Endothelial cell of umbilical vein (primary cell): ENCODE measurements at regions not wholly inside any gene's neighbourhood (a gene's known extent, or its start where the extent isn't known, plus 50 kb on each side); places are given as distances from the start of the nearest gene placed in this dataset.

ENCODE experiments used
- BruUV-seq: library from RNA; stranded (reverse); fragments of 400-500 nt; replicated peaks from 2 replicates; lab custom pipeline; 2021; lab: Mats Ljungman, UMichigan
- CTCF ChIA-PET: fragments of 300-600, 350-600 bp; sonication (Branson Sonifier 250); formaldehyde crosslinking; loops from one replicate; lab custom pipeline; 2021; ENCODE audit warnings: antibody characterized with exemption, inconsistent platforms; lab: Charles Lee
- POLR2A ChIA-PET: fragments of 300-600, 350-600 bp; sonication (Branson Sonifier 250); formaldehyde crosslinking; loops from one replicate; lab custom pipeline; 2021; ENCODE audit warnings: antibody characterized with exemption, inconsistent platforms; lab: Charles Lee
- DNase-seq: peaks from one replicate; pipeline ENCODE4 v3.0.0-alpha.2; 2011; ENCODE audit warnings: low read depth, low spot score
- FAIRE-seq: peaks from 2 replicates; lab custom pipeline; 2011; peaks lifted over from hg19 to GRCh38; lab: Jason Lieb, UNC
- H2AFZ ChIP-seq: 2 replicates; pipeline ENCODE4 v1.6.0; 2012; ENCODE audit warnings: low read depth, low read length, control low read depth, inconsistent platforms
- H3K27ac ChIP-seq: 2 replicates; pipeline ENCODE4 v1.5.1; 2011; ENCODE audit warnings: low read depth, mild to moderate bottlenecking, control low read depth, low read length, moderate library complexity; ENCODE audit not compliant: insufficient read depth
- H3K27me3 ChIP-seq, 2 experiments: 2 replicates each; pipeline versions ENCODE4 v1.6.0 to v1.6.1; 2011; ENCODE audit warnings: low read length in 2 of 2, mixed read lengths in 1 of 2; ENCODE audit not compliant: control insufficient read depth in 2 of 2, insufficient read depth in 2 of 2
- H3K36me3 ChIP-seq, 2 experiments: 2 replicates in 1 of 2; 3 replicates in 1 of 2; pipeline ENCODE4 v1.5.1; 2011; ENCODE audit warnings: low read length in 2 of 2, mild to moderate bottlenecking in 1 of 2, moderate library complexity in 1 of 2; ENCODE audit not compliant: control insufficient read depth in 2 of 2, insufficient read depth in 2 of 2; ENCODE audit errors: extremely low read depth in 1 of 2
- H3K4me1 ChIP-seq: 3 replicates; pipeline ENCODE4 v1.5.1; 2011; ENCODE audit warnings: mild to moderate bottlenecking, low read length; ENCODE audit not compliant: control insufficient read depth, insufficient read depth; ENCODE audit errors: extremely low read depth
- H3K4me2 ChIP-seq: 2 replicates; pipeline ENCODE4 v1.6.1; 2011; ENCODE audit warnings: low read length, control low read depth, mixed read lengths; ENCODE audit not compliant: insufficient read depth
- H3K4me3 ChIP-seq, 3 experiments: fragments of 200-600 bp in 1 of 3; sonication (generic), shearing (Covaris generic) in 1 of 3; replicated peaks in 1 of 3; 2 replicates each; pipeline ENCODE4 v1.5.1; 2011 to 2016; ENCODE audit warnings: control low read depth in 3 of 3, low read length in 3 of 3, mild to moderate bottlenecking in 2 of 3, inconsistent platforms in 1 of 3, low read depth in 1 of 3, moderate library complexity in 1 of 3; ENCODE audit not compliant: insufficient read depth in 1 of 3
- H3K79me2 ChIP-seq: 2 replicates; pipeline ENCODE4 v1.6.0; 2012; ENCODE audit warnings: low read length, inconsistent platforms; ENCODE audit not compliant: control insufficient read depth, insufficient read depth
- H3K9ac ChIP-seq: replicated peaks from 2 replicates; pipeline ENCODE3; 2011; ENCODE audit warnings: low read length, control low read depth; ENCODE audit not compliant: insufficient read depth; ENCODE audit errors: extremely low read depth
- H3K9me1 ChIP-seq: replicated peaks from 3 replicates; pipeline ENCODE4 v1.6.0; 2011; ENCODE audit warnings: mild to moderate bottlenecking, low read length; ENCODE audit not compliant: control insufficient read depth, insufficient read depth; ENCODE audit errors: extremely low read depth
- H3K9me3 ChIP-seq: replicated peaks from 2 replicates; pipeline ENCODE4 v1.5.1; 2012; ENCODE audit warnings: low read length, inconsistent platforms; ENCODE audit not compliant: control insufficient read depth, insufficient read depth
- H4K20me1 ChIP-seq: replicated peaks from 2 replicates; pipeline ENCODE3; 2011; ENCODE audit warnings: mild to moderate bottlenecking, low read length; ENCODE audit not compliant: control insufficient read depth, insufficient read depth; ENCODE audit errors: extremely low read depth
- CTCF ChIP-seq, 2 donors: IDR thresholded peaks; 1 replicate in 1 of 2; 2 replicates in 1 of 2; pipeline ENCODE4 v1.5.1; 2011; ENCODE audit warnings: low read length in 2 of 2, mild to moderate bottlenecking in 2 of 2, moderate library complexity in 2 of 2, control low read depth in 1 of 2, inconsistent platforms in 1 of 2, low read depth in 1 of 2; ENCODE audit not compliant: insufficient read depth in 1 of 2; ENCODE audit errors: extremely low read depth in 1 of 2
- EZH2 ChIP-seq: IDR thresholded peaks from 2 replicates; pipeline ENCODE4 v1.6.1; 2012; ENCODE audit warnings: borderline replicate concordance, low read depth, mild to moderate bottlenecking, moderate library complexity, low read length, inconsistent platforms; ENCODE audit not compliant: severe bottlenecking
- FOS ChIP-seq: IDR thresholded peaks from 2 replicates; pipeline ENCODE4 v1.6.1; 2011; ENCODE audit warnings: mild to moderate bottlenecking, low read length, moderate library complexity, borderline replicate concordance; ENCODE audit not compliant: insufficient read depth
- GATA2 ChIP-seq: IDR thresholded peaks from 2 replicates; pipeline ENCODE4 v1.7.0; 2011; ENCODE audit warnings: low read depth, mild to moderate bottlenecking, moderate library complexity, mixed read lengths, low read length; ENCODE audit not compliant: insufficient read length, insufficient read depth
- JUN ChIP-seq: IDR thresholded peaks from 2 replicates; pipeline ENCODE4 v1.6.1; 2011; ENCODE audit warnings: borderline replicate concordance, low read depth; ENCODE audit not compliant: insufficient read length, insufficient read depth
- MAX ChIP-seq: IDR thresholded peaks from 2 replicates; pipeline ENCODE4 v1.6.1; 2011; ENCODE audit not compliant: insufficient read depth, insufficient read length
- MYC ChIP-seq: IDR thresholded peaks from one replicate; pipeline ENCODE4 v1.6.1; 2011; ENCODE audit warnings: mild to moderate bottlenecking, low read depth, low read length
- POLR2A ChIP-seq: IDR thresholded peaks from 2 replicates; pipeline ENCODE4 v1.6.1; 2012; ENCODE audit warnings: low read depth, mild to moderate bottlenecking, control low read depth, low read length
- POLR2AphosphoS5 ChIP-seq: IDR thresholded peaks from 2 replicates; pipeline ENCODE4 v1.6.1; 2012; ENCODE audit warnings: low read depth, mild to moderate bottlenecking, control low read depth, low read length, moderate library complexity; ENCODE audit not compliant: insufficient read depth
- dilution Hi-C: fragments of 300-500 bp; cut with MboI; formaldehyde crosslinking; loops from one replicate; pipeline ENCODE4 v1.15.0; 2019; ENCODE audit warnings: low sequenced_read_pairs; ENCODE audit not compliant: extremely low pct_ligation_motif_present
- intact Hi-C: fragments of 100-400 bp; cut with micrococcal nuclease; formaldehyde crosslinking; loops from one replicate; pipeline ENCODE4 v1.10.0; 2022

- H2AFZ ChIP-seq = no peak overlapping the region
- H3K36me3 ChIP-seq = no peaks in the 10 kb centered on the region
- no peak overlapping the region for H3K4me2 ChIP-seq
- CTCF ChIA-PET = no interaction called here
- H4K20me1 ChIP-seq = no peaks in the 10 kb centered on the region
- H3K27ac ChIP-seq = no peak overlapping the region
- no peaks in the 10 kb centered on the region for H3K4me1 ChIP-seq
- no peak for FAIRE-seq
- no peaks in the 10 kb centered on the region for H3K79me2 ChIP-seq
- H3K4me3 ChIP-seq = no peak overlapping the region
- no peak for DNase-seq
- TF ChIP-seq MYC = no peak
- no peak for TF ChIP-seq CTCF (IDR thresholded peaks at IDR 0.05; ENCODE audit: extremely low read depth in 1 of 2, insufficient read depth in 1 of 2, low read depth in 1 of 2, low read length in 2 of 2)
- no peak for TF ChIP-seq FOS
- no peak for TF ChIP-seq GATA2
- no peak for TF ChIP-seq JUN
- no peak overlapping the region for H3K9ac ChIP-seq
- intact Hi-C loops = no loop called here
- H3K9me3 ChIP-seq = no peaks in the 10 kb centered on the region
- no peaks in the 10 kb centered on the region for H3K9me1 ChIP-seq
- dilution Hi-C loops = no loop called here
- no TSS peak for BruUV-seq
- POLR2A ChIA-PET = no interaction called here
- H3K27me3 ChIP-seq = no peaks in the 10 kb centered on the region
Measured at GRCh38 chr3:181470349-181470748, 241.4 kb upstream of the SOX2 start.

GRCh38 chr3:181464033-181464694, 247.6 kb upstream of the SOX2 start:
- Histone ChIP-seq H3K27me3 (no peaks in the 10 kb centered on the region), H3K9ac (no peak overlapping the region), H3K9me3 (no peaks in the 10 kb centered on the region), H3K27ac (no peak overlapping the region), H3K79me2 (no peaks in the 10 kb centered on the region), H3K4me1 (no peaks in the 10 kb centered on the region), H2AFZ (no peak overlapping the region), H3K4me3 (no peak overlapping the region), H3K4me2 (no peak overlapping the region), H3K36me3 (no peaks in the 10 kb centered on the region), H3K9me1 (no peaks in the 10 kb centered on the region), H4K20me1 (no peaks in the 10 kb centered on the region)
- intact Hi-C loops (no loop called here), dilution Hi-C loops (no loop called here)
- CTCF ChIA-PET = interaction anchor here (2.2 kb wide), 1 partner anchor 11 kb away, joined by 6 read pairs; no protein-coding TSS in a partner anchor
- BruUV-seq = no TSS peak
- POLR2A ChIA-PET = no interaction called here
- FAIRE-seq (no peak), DNase-seq (no peak)
- TF ChIP-seq POLR2A = no peak
- no peak for TF ChIP-seq EZH2
- no peak for TF ChIP-seq POLR2AphosphoS5
- no peak for TF ChIP-seq MYC
- TF ChIP-seq GATA2 = no peak
- no peak for TF ChIP-seq FOS
- no peak for TF ChIP-seq MAX
- no peak for TF ChIP-seq CTCF (IDR thresholded peaks at IDR 0.05; ENCODE audit: extremely low read depth in 1 of 2, insufficient read depth in 1 of 2, low read depth in 1 of 2, low read length in 2 of 2)
- TF ChIP-seq JUN = no peak
